ENCODE measurements at regions not wholly inside any gene's neighbourhood (a gene's known extent, or its start where the extent isn't known, plus 50 kb on each side); places are given as distances from the start of the nearest gene placed in this dataset.

- TF ChIP-seq POLR2A (IDR thresholded peaks at IDR 0.05): no peak
- no peak for TF ChIP-seq CTCF (IDR thresholded peaks at IDR 0.05)
Measured at GRCh38 chr1:218671573-218671972, 326.4 kb downstream of the TGFB2 start.

Data from uterus (tissue), 2 donors.